ENCODE measurements at regions not wholly inside any gene's neighbourhood (a gene's known extent, or its start where the extent isn't known, plus 50 kb on each side); places are given as distances from the start of the nearest gene placed in this dataset.

- CTCF ChIA-PET = no interaction called here
- Histone ChIP-seq H3K27ac (no peak overlapping the region), H3K36me3 (ENCODE audit: low read depth) (no peaks in the 10 kb centered on the region), H3K79me2 (ENCODE audit: low read depth) (no peaks in the 10 kb centered on the region), H3K4me1 (replicated peaks; ENCODE audit: insufficient read depth) (no peaks in the 10 kb centered on the region), H3K4me2 (no peak overlapping the region), H3K27me3 (ENCODE audit: insufficient read depth, low read depth) (no peaks in the 10 kb centered on the region), H3K4me3 (no peak overlapping the region), H2AFZ (no peak overlapping the region), H3K9me3 (ENCODE audit: insufficient read depth, low read depth) (no peaks in the 10 kb centered on the region), H3F3A (ENCODE audit: insufficient read depth, low read depth) (no peaks in the 10 kb centered on the region), H3K9me2 (ENCODE audit: insufficient read depth) (0 out of 2 replicates have a peak, but pooled peaks cover 7% of the 10 kb centered on the region), H4K20me1 (ENCODE audit: insufficient read depth) (no peaks in the 10 kb centered on the region)
- POLR2A ChIA-PET (ENCODE audit: unreplicated experiment) = no interaction called here
- intact Hi-C loops (cut with micrococcal nuclease; ENCODE audit: unreplicated experiment) = no loop called here
- TF ChIP-seq CTCF (conservative IDR thresholded peaks at IDR 0.05) (no peak), EZH2 (IDR thresholded peaks at IDR 0.05; ENCODE audit: low read depth) (no peak)
- no TSS peak for BruUV-seq (replicated peaks)
- no peak for DNase-seq
Measured at GRCh38 chr12:92471551-92471950, 231.2 kb upstream of the PLEKHG7 start.

- no TSS peak for BruUV-seq (replicated peaks)
- intact Hi-C loops (cut with micrococcal nuclease; ENCODE audit: unreplicated experiment) = no loop called here
- POLR2A ChIA-PET (ENCODE audit: unreplicated experiment) = no interaction called here
Measured at GRCh38 chr12:92470608-92471021, 232.2 kb upstream of the PLEKHG7 start.

GRCh38 chr12:92469837-92470236 is 233.0 kb upstream of the PLEKHG7 start:
- Histone ChIP-seq H3K36me3 (ENCODE audit: low read depth) (no peaks in the 10 kb centered on the region), H3K9me3 (ENCODE audit: insufficient read depth, low read depth) (no peaks in the 10 kb centered on the region), H3K27me3 (ENCODE audit: insufficient read depth, low read depth) (no peaks in the 10 kb centered on the region), H3K79me2 (ENCODE audit: low read depth) (no peaks in the 10 kb centered on the region), H3K27ac (no peak overlapping the region), H3F3A (ENCODE audit: insufficient read depth, low read depth) (no peaks in the 10 kb centered on the region), H3K4me2 (no peak overlapping the region), H3K4me1 (replicated peaks; ENCODE audit: insufficient read depth) (0 out of 2 replicates have a peak, but pooled peaks cover 4% of the 10 kb centered on the region), H2AFZ (no peak overlapping the region), H4K20me1 (ENCODE audit: insufficient read depth) (no peaks in the 10 kb centered on the region), H3K4me3 (no peak overlapping the region), H3K9me2 (ENCODE audit: insufficient read depth) (0 out of 2 replicates have a peak, but pooled peaks cover 7% of the 10 kb centered on the region)
- ChIA-PET POLR2A (ENCODE audit: unreplicated experiment) (interaction anchor here (0.6 kb wide), 1 partner anchor 340 kb away, joined by 3 read pairs; no protein-coding TSS in a partner anchor), CTCF (no interaction called here)
- DNase-seq = no peak
- no peak for TF ChIP-seq EZH2 (IDR thresholded peaks at IDR 0.05; ENCODE audit: low read depth)
- TF ChIP-seq CTCF (conservative IDR thresholded peaks at IDR 0.05) = no peak
- intact Hi-C loops (cut with micrococcal nuclease; ENCODE audit: unreplicated experiment) = no loop called here
- no TSS peak for BruUV-seq (replicated peaks)

More at GRCh38 chr12:92470608-92471021, 232.2 kb upstream of the PLEKHG7 start:
- Histone ChIP-seq H3F3A (ENCODE audit: insufficient read depth, low read depth) (no peaks in the 10 kb centered on the region), H3K4me1 (replicated peaks; ENCODE audit: insufficient read depth) (no peaks in the 10 kb centered on the region), H3K27me3 (ENCODE audit: insufficient read depth, low read depth) (no peaks in the 10 kb centered on the region), H3K9me2 (ENCODE audit: insufficient read depth) (0 out of 2 replicates have a peak, but pooled peaks cover 7% of the 10 kb centered on the region), H3K36me3 (ENCODE audit: low read depth) (no peaks in the 10 kb centered on the region), H3K4me2 (no peak overlapping the region), H3K27ac (no peak overlapping the region), H4K20me1 (ENCODE audit: insufficient read depth) (no peaks in the 10 kb centered on the region), H3K4me3 (no peak overlapping the region), H3K9me3 (ENCODE audit: insufficient read depth, low read depth) (no peaks in the 10 kb centered on the region), H3K79me2 (ENCODE audit: low read depth) (no peaks in the 10 kb centered on the region), H2AFZ (no peak overlapping the region)
- no peak for DNase-seq
- CTCF ChIA-PET = no interaction called here
- TF ChIP-seq CTCF (conservative IDR thresholded peaks at IDR 0.05) = no peak
- no peak for TF ChIP-seq EZH2 (IDR thresholded peaks at IDR 0.05; ENCODE audit: low read depth)
